ENCODE measurements at regions not wholly inside any gene's neighbourhood (a gene's known extent, or its start where the extent isn't known, plus 50 kb on each side); places are given as distances from the start of the nearest gene placed in this dataset.

DNA sequence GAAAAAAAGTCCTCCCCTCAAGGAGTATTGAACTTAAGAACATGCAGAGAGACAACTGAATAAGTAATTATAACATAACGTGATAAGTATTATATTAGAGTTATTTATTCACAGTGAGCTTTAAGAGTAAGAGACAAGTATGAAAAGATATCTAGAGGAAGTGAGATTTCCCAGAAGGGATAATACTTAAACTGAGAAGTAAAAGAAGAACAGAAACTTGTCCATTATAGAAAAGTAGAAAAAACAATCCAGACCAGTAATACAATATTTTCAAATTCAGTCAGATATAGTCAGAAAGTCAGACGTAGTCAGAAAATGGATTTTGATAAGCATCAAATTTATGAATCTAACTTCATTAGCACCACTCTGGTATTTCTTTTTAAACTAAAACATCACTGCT, 613.0 kb upstream of the CCNG1 start:
- DNase-seq, result no peak
- Histone ChIP-seq H3K36me3 (no peaks in the 10 kb centered on the region), H3K4me1 (no peaks in the 10 kb centered on the region), H3K27me3 (no peaks in the 10 kb centered on the region), H3K4me3 (no peak overlapping the region), H3K9me3 (no peaks in the 10 kb centered on the region), H3K27ac (no peak overlapping the region)
- TF ChIP-seq, protein P1, sequence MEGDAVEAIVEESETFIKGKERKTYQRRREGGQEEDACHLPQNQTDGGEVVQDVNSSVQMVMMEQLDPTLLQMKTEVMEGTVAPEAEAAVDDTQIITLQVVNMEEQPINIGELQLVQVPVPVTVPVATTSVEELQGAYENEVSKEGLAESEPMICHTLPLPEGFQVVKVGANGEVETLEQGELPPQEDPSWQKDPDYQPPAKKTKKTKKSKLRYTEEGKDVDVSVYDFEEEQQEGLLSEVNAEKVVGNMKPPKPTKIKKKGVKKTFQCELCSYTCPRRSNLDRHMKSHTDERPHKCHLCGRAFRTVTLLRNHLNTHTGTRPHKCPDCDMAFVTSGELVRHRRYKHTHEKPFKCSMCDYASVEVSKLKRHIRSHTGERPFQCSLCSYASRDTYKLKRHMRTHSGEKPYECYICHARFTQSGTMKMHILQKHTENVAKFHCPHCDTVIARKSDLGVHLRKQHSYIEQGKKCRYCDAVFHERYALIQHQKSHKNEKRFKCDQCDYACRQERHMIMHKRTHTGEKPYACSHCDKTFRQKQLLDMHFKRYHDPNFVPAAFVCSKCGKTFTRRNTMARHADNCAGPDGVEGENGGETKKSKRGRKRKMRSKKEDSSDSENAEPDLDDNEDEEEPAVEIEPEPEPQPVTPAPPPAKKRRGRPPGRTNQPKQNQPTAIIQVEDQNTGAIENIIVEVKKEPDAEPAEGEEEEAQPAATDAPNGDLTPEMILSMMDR (IDR thresholded peaks at IDR 0.05), result no peak
- no peak for TF ChIP-seq POLR2A (IDR thresholded peaks at IDR 0.05)

DNA sequence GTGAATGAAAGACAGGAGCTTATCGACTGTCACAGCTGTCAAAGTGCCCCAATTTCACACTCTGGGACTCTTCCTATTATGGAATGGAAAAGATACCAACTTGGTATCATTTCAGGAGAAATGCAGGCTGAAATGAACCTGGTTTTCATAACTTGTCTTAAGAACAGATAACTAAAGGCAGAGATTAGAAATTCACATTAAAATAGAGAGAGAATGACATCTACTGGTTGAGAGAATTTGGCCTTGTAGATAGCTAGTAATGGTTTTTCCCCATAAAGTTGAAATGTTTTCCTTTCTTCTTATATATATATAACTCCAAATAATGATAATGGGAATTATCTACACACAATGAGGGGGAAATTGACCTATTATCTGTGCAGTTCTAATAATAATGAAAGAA, 600.2 kb upstream of the CCNG1 start:
- H3K27me3 ChIP-seq, result no peaks in the 10 kb centered on the region
- TF ChIP-seq POLR2A (IDR thresholded peaks at IDR 0.05), result no peak
- TF ChIP-seq, protein P1 (IDR thresholded peaks at IDR 0.05), result no peak
- H3K9me3 ChIP-seq, result no peaks in the 10 kb centered on the region
- H3K27ac ChIP-seq, result no peak overlapping the region
- H3K4me1 ChIP-seq, result no peaks in the 10 kb centered on the region
- no peak overlapping the region for H3K4me3 ChIP-seq
- no peaks in the 10 kb centered on the region for H3K36me3 ChIP-seq
- DNase-seq, result no peak

DNA sequence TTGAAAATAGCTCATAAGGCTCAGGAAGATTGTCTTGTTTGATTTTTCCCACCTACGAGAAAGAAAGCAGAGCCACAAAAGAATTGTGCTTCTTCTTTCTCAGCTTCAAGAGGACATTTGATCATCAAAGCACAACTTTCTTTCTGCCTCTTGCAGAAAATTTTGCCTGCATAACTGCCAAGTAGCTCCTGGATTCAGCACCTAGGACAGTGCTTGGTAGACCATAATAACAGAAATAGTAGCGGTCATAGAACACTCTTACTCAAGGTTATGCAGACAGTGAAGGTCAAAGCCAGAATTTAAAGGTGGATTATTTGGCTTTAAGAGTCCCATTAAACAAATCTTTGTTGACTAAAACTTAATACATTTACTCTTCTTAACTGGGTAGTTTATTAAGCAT, 594.7 kb upstream of the CCNG1 start:
- Histone ChIP-seq H3K27ac (no peak overlapping the region), H3K9me3 (no peaks in the 10 kb centered on the region), H3K27me3 (no peaks in the 10 kb centered on the region), H3K36me3 (no peaks in the 10 kb centered on the region), H3K4me3 (no peak overlapping the region), H3K4me1 (no peaks in the 10 kb centered on the region)
- no peak for TF ChIP-seq POLR2A (IDR thresholded peaks at IDR 0.05)
- TF ChIP-seq, protein P1 (IDR thresholded peaks at IDR 0.05), result no peak
- DNase-seq, result no peak

DNA sequence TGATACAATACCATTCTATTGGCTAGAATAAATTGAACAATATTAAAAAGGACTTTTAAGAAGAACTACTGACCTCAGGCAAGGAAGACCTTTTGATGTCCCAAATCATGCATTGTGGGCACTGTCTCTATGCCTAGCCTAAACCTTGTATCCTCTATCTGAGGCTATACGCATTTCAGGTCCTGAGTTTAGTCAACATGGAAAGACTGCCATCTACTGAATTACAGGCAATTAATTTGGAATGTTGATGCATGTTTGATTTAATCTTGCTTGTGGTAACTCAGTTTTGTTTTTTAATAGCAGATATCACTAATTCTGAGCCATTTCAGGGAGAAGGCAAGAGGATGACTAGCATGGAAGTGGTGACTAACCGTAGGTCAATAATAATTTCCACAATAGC, 585.3 kb upstream of the CCNG1 start:
- TF ChIP-seq POLR2A (IDR thresholded peaks at IDR 0.05), result no peak
- TF ChIP-seq, protein P1 (IDR thresholded peaks at IDR 0.05), result peak in 2 of 6 experiments; percentile 14 to 24
- H3K36me3 ChIP-seq, result no peaks in the 10 kb centered on the region
- no peaks in the 10 kb centered on the region for H3K9me3 ChIP-seq
- H3K4me3 ChIP-seq, result no peak overlapping the region
- no peak for DNase-seq
- H3K4me1 ChIP-seq, result no peaks in the 10 kb centered on the region
- H3K27me3 ChIP-seq, result no peaks in the 10 kb centered on the region
- no peak overlapping the region for H3K27ac ChIP-seq

DNA sequence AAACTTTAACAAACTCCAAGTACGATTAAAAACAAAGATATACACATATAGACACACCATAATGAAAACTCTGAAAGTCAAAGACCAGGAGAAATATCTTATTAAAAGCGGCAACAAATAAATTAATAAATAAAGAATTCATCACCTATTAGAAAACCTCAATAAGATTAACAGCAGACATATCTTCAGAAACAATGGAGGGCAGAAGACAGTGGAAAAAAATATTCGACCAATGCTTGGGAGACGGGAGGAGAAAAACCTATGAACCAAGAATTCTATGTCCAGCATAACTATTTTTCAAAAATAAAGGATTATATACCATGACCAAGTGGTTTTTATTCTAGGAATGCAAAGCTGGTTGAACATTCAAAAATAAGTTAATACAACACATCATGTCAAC, 578.6 kb upstream of the CCNG1 start:
- DNase-seq, result no peak
- H3K4me3 ChIP-seq, result no peak overlapping the region
- H3K9me3 ChIP-seq, result peaks cover 0 to 9% (median 0%) of the 10 kb centered on the region in 4 donors
- no peak for TF ChIP-seq POLR2A (IDR thresholded peaks at IDR 0.05)
- TF ChIP-seq, protein P1 (IDR thresholded peaks at IDR 0.05), result no peak
- no peak overlapping the region for H3K27ac ChIP-seq
- H3K36me3 ChIP-seq, result no peaks in the 10 kb centered on the region
- no peaks in the 10 kb centered on the region for H3K4me1 ChIP-seq
- no peaks in the 10 kb centered on the region for H3K27me3 ChIP-seq

DNA sequence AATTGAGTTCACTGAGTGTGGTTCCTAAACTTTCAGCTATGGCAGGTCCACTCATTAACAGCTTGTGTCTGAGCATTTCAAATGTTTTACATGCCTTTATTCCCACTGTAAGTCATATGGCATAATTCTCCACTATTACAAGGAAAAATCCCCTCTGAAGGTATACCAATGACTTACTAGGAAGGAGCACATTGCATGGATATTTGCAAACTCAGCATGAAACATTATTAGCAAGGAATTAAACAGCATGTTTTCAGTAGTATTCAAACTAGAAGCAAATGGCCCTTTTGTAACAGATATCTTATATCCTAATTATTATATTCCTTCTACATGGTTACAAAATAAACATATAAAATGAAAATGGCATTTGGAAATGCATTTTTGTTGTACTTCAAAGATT, 566.4 kb upstream of the CCNG1 start:
- DNase-seq, result no peak
- TF ChIP-seq, protein P1 (IDR thresholded peaks at IDR 0.05), result no peak
- no peak for TF ChIP-seq POLR2A (IDR thresholded peaks at IDR 0.05)
- H3K4me3 ChIP-seq, result no peak overlapping the region
- no peaks in the 10 kb centered on the region for H3K9me3 ChIP-seq
- H3K27ac ChIP-seq, result no peak overlapping the region
- H3K36me3 ChIP-seq, result no peaks in the 10 kb centered on the region
- H3K27me3 ChIP-seq, result no peaks in the 10 kb centered on the region
- H3K4me1 ChIP-seq, result no peaks in the 10 kb centered on the region
